Peyer's patch (tissue), 4 donors: ENCODE measurements at regions not wholly inside any gene's neighbourhood (a gene's known extent, or its start where the extent isn't known, plus 50 kb on each side); places are given as distances from the start of the nearest gene placed in this dataset.

ENCODE experiments used
- DNase-seq, 3 donors: peaks; one replicate each; pipeline ENCODE4 v3.0.0-alpha.2; 2017 to 2019
- H3K27ac ChIP-seq, 4 donors: fragments of 200-600 bp; sonication (generic); one replicate each; pipeline ENCODE4 v1.5.1; 2016 to 2019
- H3K27me3 ChIP-seq, 2 donors: fragments of 200-600 bp; sonication (generic); one replicate each; pipeline ENCODE4 v1.5.1; 2019
- H3K36me3 ChIP-seq, 3 donors: fragments of 200-600 bp; sonication (generic); one replicate each; pipeline ENCODE4 v1.5.1; 2016 to 2019
- H3K4me1 ChIP-seq, 4 donors: fragments of 200-600 bp; sonication (generic); one replicate each; pipeline ENCODE4 v1.5.1; 2016 to 2019
- H3K4me3 ChIP-seq, 4 donors: fragments of 200-600 bp; sonication (generic); 1 replicate in 3 of 4; 2 replicates in 1 of 4; pipeline ENCODE4 v1.5.1; 2016 to 2019; ENCODE audit warnings: mild to moderate bottlenecking in 1 of 4
- H3K9me3 ChIP-seq, 4 donors: fragments of 200-600 bp; sonication (generic); one replicate each; pipeline ENCODE4 v1.5.1; 2016 to 2019; ENCODE audit warnings: mild to moderate bottlenecking in 1 of 4
- CTCF ChIP-seq, 6 experiments: fragments of 450-650 bp in 4 of 6; fragments of 200-600 bp in 2 of 6; sonication (generic) in 1 of 6; IDR thresholded peaks; one replicate each; pipeline ENCODE4 v1.5.1; 2017 to 2019; ENCODE audit warnings: antibody characterized with exemption in 6 of 6, mild to moderate bottlenecking in 3 of 6, moderate library complexity in 1 of 6
- POLR2A ChIP-seq, 2 donors: fragments of 450-650 bp; IDR thresholded peaks; one replicate each; pipeline ENCODE4 v1.5.1; 2017; ENCODE audit warnings: antibody characterized with exemption in 2 of 2, mild to moderate bottlenecking in 2 of 2, moderate library complexity in 2 of 2

GRCh38 chr1:87186346-87186745 is 142.3 kb upstream of the LMO4 start:
- Histone ChIP-seq H3K27me3 (no peaks in the 10 kb centered on the region), H3K9me3 (no peaks in the 10 kb centered on the region), H3K36me3 (no peaks in the 10 kb centered on the region), H3K27ac (no peak overlapping the region), H3K4me3 (no peak overlapping the region), H3K4me1 (no peaks in the 10 kb centered on the region)
- TF ChIP-seq POLR2A (IDR thresholded peaks at IDR 0.05) (no peak), CTCF (IDR thresholded peaks at IDR 0.05) (no peak)
- DNase-seq: no peak

- DNase-seq: no peak
- TF ChIP-seq CTCF (IDR thresholded peaks at IDR 0.05) (no peak), POLR2A (IDR thresholded peaks at IDR 0.05) (no peak)
- Histone ChIP-seq H3K27me3 (no peaks in the 10 kb centered on the region), H3K4me3 (no peak overlapping the region), H3K36me3 (no peaks in the 10 kb centered on the region), H3K4me1 (no peaks in the 10 kb centered on the region), H3K27ac (no peak overlapping the region), H3K9me3 (no peaks in the 10 kb centered on the region)
These were observed 140.0 kb upstream of the LMO4 start for GRCh38 chr1:87188640-87189039.

DNA sequence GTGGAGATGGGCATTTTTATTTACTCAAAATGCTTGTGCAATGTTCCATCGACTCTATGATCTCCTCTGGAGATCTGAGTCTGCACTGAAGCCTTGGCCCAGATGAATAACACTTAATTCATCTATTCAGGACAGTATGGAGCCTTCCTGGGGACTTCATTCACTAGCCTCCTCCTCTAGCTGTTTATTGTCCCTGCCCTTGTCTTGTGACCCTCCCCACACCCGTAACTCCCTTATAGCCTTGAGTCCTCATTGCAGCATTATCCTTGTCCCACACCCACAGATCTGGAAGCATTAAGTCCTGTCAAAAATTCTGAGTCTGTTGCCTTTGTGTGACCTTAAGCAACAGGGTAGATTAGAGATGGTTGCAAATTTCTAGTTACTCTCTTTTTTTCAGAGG is 138.3 kb upstream of the LMO4 start:
- Histone ChIP-seq H3K36me3 (no peaks in the 10 kb centered on the region), H3K4me1 (no peaks in the 10 kb centered on the region), H3K27ac (no peak overlapping the region), H3K9me3 (no peaks in the 10 kb centered on the region), H3K27me3 (no peaks in the 10 kb centered on the region), H3K4me3 (no peak overlapping the region)
- TF ChIP-seq CTCF (IDR thresholded peaks at IDR 0.05) (no peak), POLR2A (IDR thresholded peaks at IDR 0.05) (no peak)
- DNase-seq: no peak

DNA sequence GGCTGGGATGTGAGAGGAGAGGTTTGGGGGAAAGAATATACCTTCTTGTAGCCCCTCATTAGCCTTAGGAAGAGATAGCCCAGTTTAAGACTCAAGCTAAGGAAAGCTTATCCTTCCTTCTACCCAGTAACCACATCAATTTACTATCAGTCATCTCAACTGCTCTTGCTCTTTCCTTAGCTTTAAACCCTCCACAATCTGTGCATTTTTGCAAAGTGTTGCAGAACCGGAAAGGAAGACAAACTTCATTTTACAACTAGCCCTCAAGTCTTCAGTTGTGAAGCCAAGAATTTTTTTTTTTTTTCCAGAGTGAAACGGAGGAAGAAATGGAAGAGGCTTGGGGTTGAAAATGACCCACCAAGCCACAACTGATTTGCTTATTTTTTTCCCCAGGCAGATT is 137.0 kb upstream of the LMO4 start:
- Histone ChIP-seq H3K4me1 (no peaks in the 10 kb centered on the region), H3K27ac (no peak overlapping the region), H3K36me3 (no peaks in the 10 kb centered on the region), H3K9me3 (no peaks in the 10 kb centered on the region), H3K27me3 (no peaks in the 10 kb centered on the region), H3K4me3 (no peak overlapping the region)
- DNase-seq: no peak
- TF ChIP-seq POLR2A (IDR thresholded peaks at IDR 0.05) (no peak), CTCF (IDR thresholded peaks at IDR 0.05) (no peak)

DNA sequence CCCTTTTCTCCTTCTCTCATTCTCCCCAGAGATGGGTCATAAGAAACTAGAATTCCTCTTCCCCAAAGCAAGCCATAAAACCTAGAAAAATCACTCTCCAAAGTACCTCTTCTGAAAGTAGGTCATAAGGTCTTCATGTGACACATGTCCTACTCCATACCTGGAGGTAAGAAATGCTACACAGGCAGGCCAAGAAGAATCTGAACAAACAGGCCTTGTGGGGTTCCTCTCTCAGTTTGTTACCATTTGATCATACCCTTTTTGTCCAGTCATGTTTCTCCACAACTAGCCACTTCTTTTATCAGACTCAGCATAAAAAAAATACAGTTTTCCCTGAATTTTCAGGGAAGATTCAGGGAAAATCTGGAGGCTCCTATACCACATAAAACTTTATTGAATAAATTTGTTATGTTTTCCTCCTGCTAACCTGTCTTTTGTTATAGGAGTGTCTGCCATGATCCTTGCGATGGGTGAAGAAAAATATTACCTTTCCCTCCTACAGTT is 134.4 kb upstream of the LMO4 start:
- no peak for DNase-seq

More for the DNA sequence above, 134.4 kb upstream of the LMO4 start:
- no peaks in the 10 kb centered on the region for H3K36me3 ChIP-seq
- TF ChIP-seq POLR2A (IDR thresholded peaks at IDR 0.05): no peak
- TF ChIP-seq CTCF (IDR thresholded peaks at IDR 0.05): no peak
- H3K27me3 ChIP-seq: no peaks in the 10 kb centered on the region
- H3K4me3 ChIP-seq: no peak overlapping the region
- no peak overlapping the region for H3K27ac ChIP-seq
- H3K4me1 ChIP-seq: no peaks in the 10 kb centered on the region
- no peaks in the 10 kb centered on the region for H3K9me3 ChIP-seq
